Esophagus muscularis mucosa (tissue), 4 donors: ENCODE measurements at regions not wholly inside any gene's neighbourhood (a gene's known extent, or its start where the extent isn't known, plus 50 kb on each side); places are given as distances from the start of the nearest gene placed in this dataset.
A peak's percentile ranks its signal among the peaks of the same experiment; 100 is the strongest.
"Not testable (repeated sequence)": the region's sequence is repeated elsewhere in the genome, so short reads cannot be mapped to it uniquely, and the experiment has no call there.

Experiments used
- DNase-seq: peaks from one replicate; pipeline ENCODE4 v3.0.0-alpha.2; 2017; ENCODE audit errors: extremely low spot score
- H3K27ac ChIP-seq, 4 donors: fragments of 200-600 bp; sonication (generic); replicated peaks in 1 of 4; 1 replicate in 3 of 4; 2 replicates in 1 of 4; pipeline ENCODE4 v1.5.1; 2016 to 2019; ENCODE audit warnings: mild to moderate bottlenecking in 1 of 4
- H3K27me3 ChIP-seq, 4 donors: fragments of 200-600 bp; sonication (generic); one replicate each; pipeline versions ENCODE4 v1.5.1 to v1.6.0; 2016 to 2019
- H3K36me3 ChIP-seq, 4 donors: fragments of 200-600 bp; sonication (generic); one replicate each; pipeline ENCODE4 v1.5.1; 2016 to 2019
- H3K4me1 ChIP-seq, 4 donors: fragments of 200-600 bp; sonication (generic); one replicate each; pipeline ENCODE4 v1.5.1; 2016 to 2019
- H3K4me3 ChIP-seq, 4 donors: fragments of 200-600 bp; sonication (generic); 1 replicate in 2 of 4; 2 replicates in 2 of 4; pipeline ENCODE4 v1.5.1; 2016 to 2019; ENCODE audit warnings: mild to moderate bottlenecking in 4 of 4, moderate library complexity in 1 of 4
- H3K9me3 ChIP-seq, 4 donors: fragments of 200-600 bp; sonication (generic); 1 replicate in 3 of 4; 2 replicates in 1 of 4; pipeline ENCODE4 v1.5.1; 2016 to 2019
- CTCF ChIP-seq, 3 experiments: fragments of 200-600 bp in 2 of 3; fragments of 450-650 bp in 1 of 3; sonication (generic) in 2 of 3; IDR thresholded peaks; one replicate each; pipeline ENCODE4 v1.5.1; 2017 to 2019; ENCODE audit warnings: antibody characterized with exemption in 3 of 3, mild to moderate bottlenecking in 2 of 3, moderate library complexity in 1 of 3
- EP300 ChIP-seq: sonication (generic); formaldehyde crosslinking; IDR thresholded peaks from one replicate; pipeline ENCODE4 v1.6.1; 2017; ENCODE audit warnings: antibody characterized with exemption
- POLR2AphosphoS5 ChIP-seq, 2 donors: sonication (generic); formaldehyde crosslinking; IDR thresholded peaks; one replicate each; pipeline ENCODE4 v1.6.1; 2017; ENCODE audit warnings: antibody characterized with exemption in 2 of 2
- WGBS: methylation state at CpG from one replicate; pipeline ENCODE4 v1.1.5; 2018; 5-methylcytosine and 5-hydroxymethylcytosine counted together
- intact Hi-C: fragments of 100-400 bp; cut with DNase I; formaldehyde crosslinking; loops from one replicate; pipeline ENCODE4 v1.15.1; 2023

DNA sequence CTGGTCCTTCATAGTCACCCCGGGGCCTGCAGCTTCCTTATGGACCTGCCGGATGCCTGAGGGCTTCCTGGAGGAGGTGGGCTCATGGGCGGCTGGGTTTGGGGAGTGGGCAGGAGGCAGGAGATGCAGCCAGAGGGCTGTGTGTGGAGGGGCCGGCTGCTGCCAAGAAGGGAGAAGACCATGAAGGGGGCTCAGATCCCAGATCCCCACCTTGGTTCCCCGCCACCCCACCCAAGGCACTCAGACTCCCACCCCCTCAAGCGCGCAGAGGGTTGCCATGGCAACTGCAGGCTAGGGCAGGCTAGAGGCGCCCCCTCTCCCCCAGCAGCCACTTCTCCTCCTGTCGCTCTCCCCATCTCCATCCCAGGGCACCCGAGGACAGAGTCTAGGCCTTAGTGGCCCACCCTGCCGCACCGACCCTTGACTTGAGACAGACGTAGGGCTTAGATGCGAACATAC lies 104.5 kb downstream of the CRLF3 start:
- Histone ChIP-seq H3K9me3 (no peaks in the 10 kb centered on the region), H3K36me3 (no peaks in the 10 kb centered on the region), H3K4me3 (no peak overlapping the region), H3K27me3 (no peaks in the 10 kb centered on the region), H3K4me1 (peaks cover 0 to 4% (median under 1%) of the 10 kb centered on the region in 4 donors), H3K27ac (no peak overlapping the region)
- WGBS, result 91% methylated on average over 5 of the region's 14 CpGs
- TF ChIP-seq POLR2AphosphoS5 (IDR thresholded peaks at IDR 0.05), result no peak
- no peak for TF ChIP-seq EP300
- no peak for DNase-seq
- intact Hi-C loops, result no loop called here

DNA sequence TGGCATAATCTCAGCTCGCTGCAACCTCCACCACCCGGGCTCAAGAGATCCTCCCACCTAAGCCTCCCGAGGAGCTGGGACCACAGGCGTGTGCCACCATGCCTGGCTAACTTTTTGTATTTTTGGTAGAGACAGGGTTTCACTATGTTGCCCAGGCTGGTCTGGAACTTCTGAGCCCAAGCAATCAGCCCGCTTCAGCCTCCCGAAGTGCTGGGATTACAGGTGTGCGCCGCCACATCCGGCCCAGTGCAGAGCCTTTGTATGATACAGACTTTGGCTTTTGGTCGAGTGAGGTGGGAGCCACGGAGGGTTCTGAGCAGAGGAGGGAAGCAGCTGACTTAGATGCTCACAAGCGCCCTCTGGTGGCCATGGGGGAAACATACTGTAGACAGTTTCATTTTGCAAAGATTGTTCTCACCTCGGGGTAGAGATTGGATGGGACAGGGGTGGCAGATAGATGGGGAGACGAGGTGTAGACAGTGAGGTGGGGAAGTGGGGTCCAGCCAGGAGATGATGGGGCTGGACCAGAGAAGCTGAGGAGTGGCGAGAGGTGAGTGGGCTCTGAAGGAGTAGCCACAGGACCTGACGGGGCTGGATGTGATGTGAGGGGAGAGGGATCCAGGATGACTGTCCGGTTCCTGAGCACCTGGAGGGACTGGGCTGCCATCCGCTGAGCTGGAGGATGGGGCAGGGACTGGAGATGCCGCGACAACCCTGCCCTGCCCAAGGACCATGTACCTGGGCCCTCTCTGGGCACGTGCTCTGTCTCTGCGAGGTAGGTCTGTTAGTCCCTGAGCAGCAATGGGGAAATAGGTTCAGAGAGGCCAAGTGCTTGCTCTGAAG lies 105.1 kb downstream of the CRLF3 start:
- not testable (repeated sequence) for H3K36me3 ChIP-seq, H3K27me3 ChIP-seq, H3K4me3 ChIP-seq, DNase-seq, H3K27ac ChIP-seq, H3K9me3 ChIP-seq
- WGBS, result 77% methylated on average over 18 of the region's 22 CpGs
- H3K4me1 ChIP-seq, result peaks cover 0 to 11% (median 8%) of the 10 kb centered on the region in 4 donors
- intact Hi-C loops, result loop anchor here (10.0 kb wide), 2 partner anchors 105 to 245 kb away; partner anchors contain the start of genes CRLF3 and GOSR1
- peak; percentile 54 to 67 (median 65) for TF ChIP-seq CTCF (IDR thresholded peaks at IDR 0.05)

GRCh38 chr17:30718691-30719090 lies 105.8 kb downstream of the CRLF3 start:
- WGBS, result 87% methylated on average over 8 of the region's 8 CpGs
- intact Hi-C loops, result loop anchor here (10.0 kb wide), 2 partner anchors 106 to 244 kb away; partner anchors contain the start of genes CRLF3 and GOSR1
- not testable (repeated sequence) for H3K27me3 ChIP-seq, H3K27ac ChIP-seq, DNase-seq, H3K9me3 ChIP-seq, H3K4me3 ChIP-seq, H3K36me3 ChIP-seq
- peaks cover 0 to 12% (median 8%) of the 10 kb centered on the region in 4 donors for H3K4me1 ChIP-seq

DNA sequence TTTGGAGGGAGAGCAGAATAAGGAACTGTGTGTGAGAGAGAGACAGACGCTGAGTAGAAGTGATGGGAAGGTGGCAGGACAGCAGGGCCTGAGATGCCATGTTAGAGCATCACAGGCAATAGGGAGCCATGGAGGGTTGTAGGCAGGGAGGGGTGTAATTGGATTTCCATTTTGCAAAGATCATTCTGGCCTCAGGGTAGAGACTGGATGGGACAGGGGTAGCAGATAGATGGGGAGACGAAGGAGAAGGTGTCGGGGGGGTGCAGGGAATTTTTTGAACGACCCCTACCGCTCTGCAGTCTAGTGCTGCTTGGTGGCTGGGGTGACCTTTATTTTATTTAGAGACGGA lies 106.4 kb downstream of the CRLF3 start:
- WGBS, result 87% methylated on average over 6 of the region's 6 CpGs
- H3K4me1 ChIP-seq, result peaks cover 0 to 12% (median 8%) of the 10 kb centered on the region in 4 donors
- intact Hi-C loops, result loop anchor here (10.0 kb wide), 2 partner anchors 107 to 243 kb away; partner anchors contain the start of genes CRLF3 and GOSR1
- DNase-seq, result peak; percentile 50
- not testable (repeated sequence) for H3K27me3 ChIP-seq, H3K4me3 ChIP-seq, H3K9me3 ChIP-seq, H3K36me3 ChIP-seq, H3K27ac ChIP-seq

DNA sequence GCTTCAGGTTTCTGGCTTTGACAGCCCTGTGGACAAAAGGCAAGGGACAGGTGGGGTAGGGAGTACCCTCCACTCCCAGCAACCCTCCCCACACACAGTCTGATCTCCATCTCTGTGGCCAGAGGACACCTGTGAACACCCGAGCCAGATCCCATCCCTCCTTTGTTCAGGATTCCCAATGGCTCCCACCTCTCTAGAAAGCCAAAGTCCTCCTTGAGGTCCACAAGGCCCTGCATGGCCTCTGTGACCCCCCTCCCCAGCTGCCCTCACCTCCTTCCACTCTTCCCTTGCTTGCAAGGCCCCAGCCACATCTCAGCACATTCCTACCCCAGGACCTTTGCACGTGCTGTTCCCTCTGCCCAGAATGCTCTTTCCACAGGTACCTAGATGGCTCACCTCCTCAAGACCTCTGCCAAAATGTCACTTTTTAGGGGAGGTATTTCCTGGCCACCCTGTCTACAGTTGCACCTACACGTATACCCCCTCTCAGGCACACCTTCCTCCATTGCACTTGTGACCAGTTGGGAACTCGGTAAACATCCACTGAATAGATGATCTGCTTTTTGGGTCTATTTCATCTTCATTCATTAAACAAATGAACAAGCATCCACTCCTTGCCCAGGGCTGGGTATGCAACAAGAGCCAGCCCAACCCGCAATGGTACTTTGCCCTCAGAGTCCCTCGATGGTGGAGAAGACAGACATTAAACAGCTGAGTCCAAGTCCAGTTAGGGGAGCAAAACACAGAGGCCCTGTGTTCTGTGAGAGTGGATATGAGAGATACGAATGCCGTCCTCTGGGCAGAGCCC lies 107.0 kb downstream of the CRLF3 start:
- DNase-seq, result no peak
- Histone ChIP-seq H3K36me3 (no peaks in the 10 kb centered on the region), H3K27me3 (no peaks in the 10 kb centered on the region), H3K9me3 (no peaks in the 10 kb centered on the region), H3K4me3 (no peak overlapping the region), H3K4me1 (peaks cover 0 to 12% (median 8%) of the 10 kb centered on the region in 4 donors), H3K27ac (no peak overlapping the region)
- WGBS, result 93% methylated on average over 8 of the region's 8 CpGs
- intact Hi-C loops, result loop anchor here (10.0 kb wide), 2 partner anchors 107 to 243 kb away; partner anchors contain the start of genes CRLF3 and GOSR1
- no peak for TF ChIP-seq CTCF (IDR thresholded peaks at IDR 0.05)
